ENCODE measurements at regions not wholly inside any gene's neighbourhood (a gene's known extent, or its start where the extent isn't known, plus 50 kb on each side); places are given as distances from the start of the nearest gene placed in this dataset.
"Not testable (repeated sequence)": the region's sequence is repeated elsewhere in the genome, so short reads cannot be mapped to it uniquely, and the experiment has no call there.

DNA sequence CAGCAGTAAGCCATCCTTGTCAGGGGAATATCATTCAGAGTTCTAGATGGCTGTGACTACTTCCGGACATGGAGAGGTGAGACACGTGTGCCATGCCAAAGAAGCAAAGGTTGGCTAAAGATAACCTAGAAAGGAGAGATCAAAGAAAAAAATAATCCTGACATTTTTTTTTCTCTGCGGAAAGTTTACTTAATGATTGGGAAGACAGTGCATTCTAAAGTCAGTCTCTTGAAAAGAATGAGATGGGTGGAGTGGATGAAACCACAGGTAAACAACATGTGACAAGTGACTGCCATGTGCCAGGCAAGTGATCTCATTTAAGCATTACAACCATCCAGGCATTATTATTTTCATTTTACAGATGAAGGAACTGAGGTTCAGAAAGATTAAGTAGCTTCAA is 436.6 kb downstream of the SOX2 start:
- DNase-seq = no peak

DNA sequence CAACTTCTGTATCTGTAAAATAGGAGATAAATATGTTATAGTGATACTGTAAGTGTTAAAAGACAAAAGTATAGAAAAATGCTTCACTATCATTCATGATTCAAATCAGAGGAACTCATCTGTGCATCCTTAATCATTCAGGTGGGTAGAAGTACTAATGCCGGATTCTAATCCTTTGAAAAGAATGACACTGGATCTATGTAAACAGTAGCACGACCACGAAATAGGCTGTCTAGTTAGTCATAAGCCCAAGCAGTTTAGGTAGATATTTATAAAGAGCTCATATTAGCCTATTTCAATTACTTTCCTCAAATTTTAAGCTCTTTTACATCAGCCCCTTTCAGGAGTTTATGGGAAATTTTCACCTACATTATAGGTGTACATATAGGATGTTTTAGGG is 437.9 kb downstream of the SOX2 start:
- no peak for DNase-seq

DNA sequence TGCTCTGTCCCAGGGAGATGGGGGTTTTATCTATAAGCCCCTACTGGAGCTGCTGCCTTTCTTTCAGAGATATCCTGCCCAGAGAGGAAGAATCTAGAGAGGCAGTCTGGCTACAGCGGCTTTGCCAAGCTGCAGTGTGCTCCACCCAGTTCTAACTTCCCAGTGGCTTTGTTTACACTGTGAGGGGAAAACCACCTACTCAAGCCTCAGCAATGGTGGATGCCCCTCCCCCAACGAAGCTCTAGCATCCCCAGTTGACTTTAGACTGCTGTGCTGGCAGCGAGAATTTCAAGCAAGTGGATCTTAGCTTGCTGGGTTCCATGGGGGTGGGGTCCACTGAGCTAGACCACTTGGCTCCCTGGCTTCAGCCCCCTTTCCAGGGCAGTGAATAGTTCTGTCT is 444.6 kb downstream of the SOX2 start:
- DNase-seq = not testable (repeated sequence)

DNA sequence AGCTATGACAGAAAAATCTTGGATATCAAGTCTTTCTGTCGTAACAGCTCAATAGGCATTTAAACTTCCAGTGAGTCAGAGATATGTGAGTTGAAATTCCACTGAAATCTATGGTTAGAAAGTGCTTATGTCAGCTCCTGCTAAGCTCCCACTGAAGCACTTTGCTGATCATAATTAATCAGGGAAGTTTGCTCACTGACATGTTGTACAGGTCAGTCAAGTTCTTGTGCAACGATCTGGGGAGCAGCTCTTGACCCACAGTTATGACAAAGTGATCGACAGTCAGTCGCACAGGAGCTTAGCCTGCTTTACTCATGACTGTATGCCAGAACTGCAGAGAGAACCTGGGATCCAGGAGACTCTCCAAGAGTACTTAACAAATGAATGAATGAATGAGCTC is 453.5 kb downstream of the SOX2 start:
- DNase-seq = no peak

DNA sequence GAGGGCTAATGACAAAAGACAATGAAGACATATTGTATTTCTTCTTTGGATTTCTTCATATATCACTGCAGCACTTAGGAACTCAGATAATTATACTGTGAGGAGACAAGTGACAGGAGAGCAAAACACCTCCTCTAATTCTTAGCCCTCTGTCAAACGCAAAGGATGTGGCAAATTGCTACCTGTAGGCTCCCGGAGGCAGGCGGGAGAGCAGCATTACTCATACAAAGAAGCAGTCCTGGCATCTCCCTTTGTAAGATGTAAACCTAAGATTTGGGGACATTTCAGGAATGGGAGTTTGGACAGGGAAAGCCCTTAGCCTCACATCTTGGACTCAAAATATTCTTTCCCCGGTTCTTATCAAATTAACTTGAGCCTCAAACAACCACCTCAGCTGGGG is 460.8 kb downstream of the SOX2 start:
- no peak for DNase-seq

DNA sequence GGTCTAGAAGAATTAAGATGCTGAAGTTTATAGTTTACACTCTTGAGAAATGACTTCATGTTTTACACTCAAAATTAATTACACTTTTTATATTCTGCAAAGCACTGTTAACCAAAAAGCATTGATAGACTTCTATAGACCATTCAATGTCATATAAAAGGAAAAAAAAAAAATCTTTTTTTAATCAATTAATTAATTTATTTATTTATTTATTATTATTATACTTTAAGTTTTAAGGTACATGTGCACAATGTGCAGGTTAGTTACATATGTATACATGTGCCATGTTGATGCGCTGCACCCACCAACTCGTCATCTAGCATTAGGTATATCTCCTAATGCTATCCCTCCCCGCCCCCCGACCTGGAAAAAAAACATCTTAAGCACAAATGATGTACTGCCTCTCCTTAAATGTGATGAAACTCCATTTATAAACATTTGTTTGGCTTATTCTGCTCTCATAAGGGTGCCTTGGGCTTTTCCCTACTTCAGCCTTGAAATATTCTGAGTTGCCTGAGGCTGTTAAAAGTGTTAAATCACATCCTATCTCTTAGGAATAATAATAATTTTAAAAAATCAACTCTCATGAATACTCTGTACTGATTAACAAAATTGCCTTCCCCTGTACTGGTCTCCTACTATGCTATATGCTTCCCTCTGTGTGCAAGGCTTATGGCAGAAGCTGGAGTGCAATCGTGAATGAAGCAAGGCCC is 466.9 kb downstream of the SOX2 start:
- no peak for DNase-seq

DNA sequence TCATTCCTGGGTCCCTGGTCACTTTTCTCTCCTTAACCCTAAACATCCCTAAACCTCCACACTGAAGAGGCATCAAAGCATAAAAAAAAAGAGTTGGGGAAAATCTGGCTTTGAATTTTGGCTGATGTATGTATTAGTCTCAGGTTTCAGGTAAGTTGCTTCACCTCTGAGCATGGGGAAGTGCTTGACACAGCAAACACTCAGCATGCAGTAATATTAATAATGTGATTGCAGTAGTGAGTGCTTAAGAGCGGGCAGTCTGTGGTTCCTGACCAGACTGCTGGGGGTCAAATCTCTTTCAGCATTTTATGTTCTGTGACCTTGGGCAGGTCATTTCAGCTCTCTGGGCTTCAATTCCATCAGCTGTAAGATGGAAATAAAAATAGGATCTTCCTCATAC is 467.9 kb downstream of the SOX2 start:
- DNase-seq = no peak

DNA sequence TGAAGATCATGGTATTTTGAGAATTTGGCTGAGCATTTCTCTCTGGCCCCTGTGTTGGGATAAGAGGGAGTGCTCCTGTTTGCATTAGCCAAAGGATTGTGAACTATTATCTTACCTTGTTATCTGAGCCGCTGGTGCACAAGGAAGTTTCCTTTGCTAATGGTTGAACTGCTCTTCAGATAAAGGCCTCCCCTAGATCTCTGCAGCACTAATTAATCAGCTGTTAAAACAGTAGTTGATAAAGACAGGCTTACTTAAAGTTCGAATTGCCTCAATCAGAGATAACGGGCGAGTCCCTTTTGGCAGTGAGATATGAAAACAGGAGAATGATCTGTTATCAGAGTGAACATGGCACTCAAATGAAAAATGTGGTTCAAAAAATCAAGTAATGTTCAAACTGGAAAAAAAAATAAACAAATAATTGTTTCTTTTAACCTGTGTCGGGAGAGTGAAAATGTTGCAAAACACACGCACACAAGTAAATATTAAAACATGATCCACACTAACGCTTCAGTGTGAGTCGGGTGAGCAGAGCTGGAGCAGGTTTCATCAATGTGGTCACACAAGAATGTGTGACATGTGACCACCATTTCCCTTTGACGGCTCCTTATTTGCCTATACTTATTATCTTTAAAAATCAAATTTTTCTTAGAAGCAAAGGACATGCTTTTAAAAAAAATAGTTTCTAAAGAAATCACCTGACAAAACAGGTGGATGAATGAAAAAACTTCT is 469.1 kb downstream of the SOX2 start:
- DNase-seq = no peak

DNA sequence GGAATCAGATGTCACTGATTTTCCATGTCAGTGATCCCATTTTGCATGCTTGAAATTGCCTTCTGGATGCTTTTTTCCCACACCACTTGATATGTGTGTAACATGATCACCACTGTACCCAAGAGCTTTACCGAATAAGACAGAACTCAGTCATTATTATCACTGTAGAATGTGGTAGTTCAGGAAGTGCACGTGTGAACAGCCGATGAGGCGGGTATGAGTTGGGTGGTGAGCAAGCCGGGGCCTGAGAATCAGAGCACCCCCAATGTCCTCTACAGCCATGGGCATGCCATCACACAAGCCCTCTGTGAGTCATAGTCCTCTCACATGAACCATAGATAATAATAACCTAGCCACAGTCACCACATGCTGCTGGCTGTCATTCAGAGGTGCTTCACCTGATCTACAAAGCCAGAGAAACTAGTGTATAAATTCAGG is 470.8 kb downstream of the SOX2 start:
- DNase-seq = no peak

DNA sequence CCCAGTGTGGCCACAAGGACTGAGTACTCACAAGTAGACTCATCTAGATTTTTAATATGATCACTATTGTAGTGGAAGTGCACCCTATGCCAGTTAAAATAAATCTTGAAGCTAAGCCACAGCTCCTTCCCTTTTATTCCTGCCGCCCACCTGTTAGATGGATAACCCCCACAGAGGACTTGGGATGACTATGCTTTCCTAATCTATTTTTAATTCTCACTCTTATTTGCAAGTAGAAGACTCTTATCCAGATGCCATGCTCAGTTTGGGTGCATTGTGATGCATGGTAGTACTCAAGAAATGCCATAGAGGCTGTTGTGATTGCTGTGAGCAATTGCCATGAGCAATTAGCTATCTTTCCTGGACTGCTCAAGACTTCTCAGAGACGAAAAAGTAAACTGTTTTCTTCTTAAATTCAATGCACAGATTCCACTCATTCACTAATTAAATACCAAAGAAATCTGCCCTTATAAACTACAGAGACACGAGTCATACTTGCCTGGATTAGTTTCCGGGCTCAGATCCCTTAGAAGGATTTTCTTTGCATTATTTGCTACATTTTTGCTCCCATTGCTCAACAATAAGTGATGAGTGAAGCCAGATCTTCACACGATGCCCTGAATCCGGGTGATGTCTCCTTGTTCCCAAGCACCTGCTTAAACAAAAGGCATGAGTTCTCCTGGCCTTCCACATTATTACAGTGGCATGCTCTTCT is 472.1 kb downstream of the SOX2 start:
- no peak for DNase-seq

DNA sequence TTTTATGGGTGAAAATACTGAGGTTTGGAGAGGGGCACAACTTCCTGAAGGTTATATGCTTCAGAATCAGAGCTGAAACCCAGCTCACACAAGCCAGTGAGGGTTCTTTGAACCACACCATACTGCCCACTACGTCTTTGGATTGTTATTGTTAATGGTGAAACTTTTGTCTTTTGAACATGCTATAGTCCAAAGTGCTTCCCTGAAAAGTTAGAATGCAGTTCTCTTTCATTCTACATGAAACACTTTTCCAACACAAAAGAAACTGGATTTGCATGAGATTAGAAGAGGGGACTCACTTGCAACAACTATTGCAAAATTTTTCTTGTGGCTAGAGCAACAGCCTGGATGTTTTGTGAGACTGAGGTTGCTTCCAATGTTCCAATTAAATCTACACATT is 473.6 kb downstream of the SOX2 start:
- no peak for DNase-seq

DNA sequence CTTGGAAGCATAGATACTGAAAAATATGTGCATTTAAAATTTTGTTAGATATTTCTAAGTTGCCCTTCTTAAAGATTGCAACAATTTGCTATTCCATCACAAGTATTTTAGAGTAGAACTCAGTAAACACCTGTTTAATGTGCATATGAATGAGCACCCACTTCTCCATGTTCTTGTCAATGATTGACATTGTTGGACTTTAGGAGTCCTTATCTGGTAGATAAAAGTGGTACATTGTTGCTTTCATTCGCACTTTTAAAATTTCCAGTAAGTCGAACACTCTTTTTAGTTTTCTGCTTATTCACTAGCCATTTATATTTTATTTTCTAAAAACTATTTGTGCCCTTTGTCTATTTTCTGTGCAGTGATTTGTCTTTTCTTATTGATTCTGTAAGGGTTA is 478.3 kb downstream of the SOX2 start:
- no peak for DNase-seq

DNA sequence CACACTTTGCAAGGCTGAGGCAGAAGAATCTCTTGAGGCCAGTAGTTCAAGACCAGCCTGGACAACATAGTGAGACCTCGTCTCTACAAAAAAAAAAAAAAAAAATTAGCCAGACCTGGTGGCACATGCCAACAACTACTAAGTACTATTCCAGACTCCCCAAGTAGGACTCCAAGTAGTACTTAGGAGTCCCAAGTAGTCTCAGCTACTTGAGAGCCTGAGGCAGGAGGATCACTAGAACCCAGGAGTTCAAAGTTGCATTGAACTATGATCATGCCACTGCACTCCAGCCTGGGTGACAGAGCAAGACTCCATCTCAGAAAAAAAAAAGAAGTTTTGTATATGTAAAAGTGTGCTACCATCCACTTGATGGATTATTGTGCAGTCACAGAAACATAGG is 486.6 kb downstream of the SOX2 start:
- DNase-seq = no peak

DNA sequence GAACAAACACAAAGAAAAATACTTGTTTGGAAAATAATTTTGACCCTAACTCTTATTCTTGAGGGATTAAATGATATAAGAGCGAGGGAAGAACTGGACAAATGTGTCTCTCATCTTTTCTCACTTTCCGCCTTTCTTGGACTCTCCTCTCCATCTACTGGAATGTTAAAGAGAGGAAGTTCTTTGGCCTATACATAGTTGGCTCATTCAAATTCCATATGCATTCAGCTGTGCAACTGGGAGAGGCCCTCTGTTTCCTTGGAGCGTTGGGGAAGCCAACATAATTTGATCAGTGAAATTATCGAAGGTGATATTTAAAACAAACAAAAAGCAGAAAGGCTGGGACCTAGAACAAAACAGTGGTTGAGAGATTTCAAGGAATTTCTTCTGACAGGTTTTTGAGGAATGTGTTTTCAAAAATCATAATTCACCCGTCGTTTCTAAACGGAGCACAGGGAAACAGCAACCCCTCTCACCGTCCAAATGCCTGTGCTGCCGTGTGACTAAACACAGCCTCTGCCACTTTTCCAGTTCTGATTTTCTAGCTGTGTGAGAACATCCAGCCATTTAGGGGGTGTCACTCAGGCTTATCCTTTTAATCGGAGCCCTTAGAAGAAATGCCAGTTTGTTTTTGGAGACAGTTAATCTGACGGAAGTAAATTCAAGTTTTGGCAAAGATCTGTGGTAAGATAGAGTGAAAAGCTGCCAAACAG is 489.9 kb downstream of the SOX2 start:
- no peak for DNase-seq

DNA sequence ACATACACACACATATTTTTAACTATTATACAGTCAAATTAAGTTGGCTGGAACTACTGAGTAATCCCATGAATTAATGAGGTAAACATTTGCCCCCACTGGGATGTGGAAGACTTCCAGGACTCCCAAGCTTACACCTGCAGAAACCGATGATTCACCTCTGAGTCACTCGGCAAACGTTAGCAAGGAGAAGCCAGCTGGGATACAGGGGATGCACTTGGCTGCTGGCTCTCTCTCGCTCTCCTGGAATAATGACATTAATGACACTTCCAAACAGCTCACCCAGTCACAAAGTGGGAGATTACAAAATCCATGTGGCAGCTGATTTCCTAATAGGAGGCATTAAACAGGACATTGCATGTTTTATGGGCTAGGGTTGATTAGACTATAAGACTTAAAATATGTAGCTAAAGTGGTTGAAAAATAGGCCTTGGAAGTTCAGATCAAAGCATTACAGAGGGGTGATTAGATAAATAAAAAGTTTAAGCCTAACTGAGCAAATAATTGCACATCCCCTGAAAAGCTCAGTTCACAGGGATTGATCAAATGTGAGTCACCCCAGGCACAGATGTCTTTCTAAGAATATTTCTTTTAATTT is 500.9 kb downstream of the SOX2 start:
- no peak for DNase-seq

DNA sequence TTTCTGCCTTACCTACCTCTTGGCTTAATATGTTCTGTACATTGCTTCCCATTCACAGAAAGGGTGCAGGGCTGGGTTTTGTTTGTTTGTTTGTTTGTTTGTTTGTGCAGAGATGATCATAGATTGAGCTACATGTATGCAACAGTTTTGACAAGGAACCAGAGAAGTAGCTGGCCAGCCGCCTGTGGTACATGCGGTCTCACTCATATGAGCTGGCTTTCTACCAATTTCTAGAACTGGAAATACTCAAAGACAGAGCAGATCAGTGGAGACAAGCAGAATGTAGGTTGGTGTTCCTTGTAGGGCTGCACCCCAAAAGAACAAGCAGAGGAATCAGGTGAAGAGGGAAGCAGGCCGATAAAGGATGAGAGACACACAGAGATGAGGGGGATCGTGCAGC is 502.7 kb downstream of the SOX2 start:
- no peak for DNase-seq

DNA sequence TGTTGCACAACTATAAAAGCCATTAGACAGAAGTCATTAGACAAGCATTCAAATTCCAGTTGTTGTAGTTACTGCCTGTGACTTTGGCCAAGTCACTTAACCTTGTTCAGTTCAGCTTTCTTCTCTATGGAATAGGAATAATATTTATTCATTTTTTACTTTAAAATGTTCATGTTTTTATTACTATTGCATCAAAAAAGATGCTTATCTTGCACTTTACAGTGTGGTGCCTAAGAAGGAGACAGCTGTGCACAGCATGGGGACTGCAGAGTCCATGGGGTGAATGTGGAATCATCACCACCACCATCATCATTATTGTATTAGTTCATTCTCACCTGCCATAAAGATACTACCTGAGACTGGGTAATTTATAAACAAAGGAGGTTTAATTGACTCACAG is 504.2 kb downstream of the SOX2 start:
- DNase-seq = no peak

DNA sequence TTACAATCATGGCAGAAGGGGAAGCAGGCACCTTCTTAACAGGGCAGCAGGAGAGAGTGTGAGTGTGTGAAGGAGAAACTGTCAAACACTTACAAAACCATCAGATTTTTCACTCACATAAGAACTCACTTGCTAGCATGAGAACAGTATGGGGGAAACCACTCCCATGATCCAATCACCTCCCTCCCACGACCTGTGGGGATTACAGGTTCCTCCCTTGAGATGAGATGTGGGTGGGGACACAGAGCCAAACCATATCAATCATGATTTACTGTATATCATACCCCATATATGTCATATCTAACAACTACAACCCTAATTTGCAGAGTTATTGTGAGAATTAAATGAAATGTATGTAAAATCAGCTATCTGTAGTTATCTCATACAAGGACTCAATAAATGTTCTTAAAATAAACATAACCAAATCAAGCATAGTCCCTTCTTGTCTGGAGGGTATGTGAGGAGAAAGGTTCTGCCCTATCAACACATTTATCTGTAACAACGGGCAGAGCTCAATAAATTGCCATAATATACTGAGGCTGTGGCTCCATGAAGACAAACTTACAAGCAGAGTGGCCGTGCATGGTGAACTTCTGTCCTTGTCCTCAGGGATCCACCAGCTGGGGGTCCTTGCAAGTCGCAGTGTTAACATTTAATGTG is 504.7 kb downstream of the SOX2 start:
- no peak for DNase-seq

DNA sequence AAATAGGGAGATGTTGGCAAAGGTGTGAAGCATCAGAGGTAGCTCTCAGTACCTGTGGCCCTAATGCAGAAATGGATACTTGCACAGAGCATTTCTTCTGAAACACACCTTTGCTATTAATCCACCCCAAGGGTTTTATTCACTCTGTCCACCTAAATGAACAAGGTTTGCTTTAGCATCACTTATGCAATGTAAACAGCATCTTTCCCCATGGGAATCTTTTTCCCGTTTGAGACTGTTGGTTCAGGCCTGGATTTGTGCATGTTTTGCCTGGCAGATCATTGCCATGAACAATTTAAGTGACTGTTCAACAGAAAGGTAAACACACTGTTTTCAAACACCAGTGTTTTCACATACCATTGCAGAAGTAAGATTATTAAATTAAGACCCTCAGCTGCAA is 508.3 kb downstream of the SOX2 start:
- no peak for DNase-seq

DNA sequence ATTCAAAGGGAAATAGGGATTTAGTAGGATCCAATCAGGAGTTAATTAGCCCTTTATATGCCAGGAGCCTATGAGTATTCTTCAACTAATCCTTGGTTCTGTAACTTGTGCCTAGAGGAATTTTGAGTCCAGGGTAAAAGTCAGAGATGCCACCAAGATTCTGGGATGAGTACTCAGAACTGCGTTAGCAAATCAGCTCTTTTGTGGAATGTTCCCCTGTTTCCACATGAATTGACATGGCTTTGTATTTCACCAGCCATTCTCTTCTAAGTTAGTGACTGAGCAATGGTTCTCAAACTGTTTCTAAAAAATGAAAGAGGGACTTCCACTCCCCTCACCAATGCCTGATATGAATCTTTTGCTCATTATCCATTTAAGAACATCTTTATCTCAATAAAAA is 508.7 kb downstream of the SOX2 start:
- no peak for DNase-seq

DNA sequence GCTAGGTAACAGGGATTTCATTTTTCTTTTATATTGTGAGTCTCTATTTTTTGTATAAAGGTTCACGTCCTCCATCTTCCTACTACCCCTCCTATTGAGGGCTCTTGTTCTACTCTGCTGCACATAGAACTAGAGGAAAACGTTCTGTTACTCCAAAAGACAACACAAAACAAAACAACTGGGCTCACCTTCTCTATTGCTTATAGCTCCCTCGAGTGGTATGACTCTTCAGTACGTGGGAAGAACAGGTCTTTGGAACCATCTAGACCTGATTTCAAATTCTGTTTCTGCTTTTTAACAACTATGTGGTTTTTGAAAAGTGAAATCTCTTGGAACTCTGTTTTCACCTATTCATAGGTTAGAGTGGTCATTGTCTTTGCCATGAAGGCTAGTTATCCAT is 515.3 kb downstream of the SOX2 start:
- DNase-seq = no peak

DNA sequence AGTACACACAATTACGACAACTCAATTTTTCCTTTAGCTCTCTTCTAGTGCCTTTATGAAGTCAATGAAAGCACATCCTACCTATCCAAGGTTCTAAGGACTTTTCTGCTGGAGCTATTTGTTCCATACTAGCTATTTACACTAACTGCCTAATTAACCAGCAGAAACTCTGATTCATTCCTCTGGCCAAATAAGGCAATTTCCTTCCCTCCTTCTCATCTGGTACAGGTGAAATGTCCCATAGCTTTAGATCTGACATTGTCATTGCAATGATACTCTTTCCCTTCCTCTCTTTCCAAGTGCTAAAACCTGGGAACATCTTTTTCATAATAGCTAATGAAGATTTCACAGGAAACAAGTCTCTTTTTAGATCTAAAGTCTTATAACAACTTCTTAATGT is 521.7 kb downstream of the SOX2 start:
- DNase-seq = no peak

DNA sequence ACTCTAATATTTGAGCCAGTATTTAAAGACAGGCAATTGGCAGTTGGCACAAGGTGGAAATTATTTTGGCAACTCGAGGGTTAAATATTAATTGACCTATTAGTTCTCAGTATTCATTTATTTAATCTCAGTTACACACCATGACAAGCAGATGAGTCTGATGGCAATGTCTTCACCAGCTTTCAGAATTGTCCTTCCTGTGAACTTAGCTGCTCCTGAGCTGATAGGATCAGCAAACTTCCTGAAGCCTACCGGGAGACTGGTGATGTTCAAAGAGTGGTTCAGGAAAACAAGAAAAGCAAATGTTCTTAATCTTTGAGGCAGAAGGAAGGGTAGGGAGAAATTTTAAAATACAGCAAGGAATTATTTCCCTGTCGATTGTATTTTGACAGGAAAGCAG is 522.2 kb downstream of the SOX2 start:
- no peak for DNase-seq
